22Rv1 (cell line): ENCODE measurements at regions not wholly inside any gene's neighbourhood (a gene's known extent, or its start where the extent isn't known, plus 50 kb on each side); places are given as distances from the start of the nearest gene placed in this dataset.

ENCODE experiments used
- ZFX ChIP-seq: fragments of 450-650 bp; IDR thresholded peaks from 2 replicates; pipeline ENCODE4 v1.6.1; 2017; ENCODE audit warnings: antibody characterized with exemption, borderline replicate concordance
- TF ChIP-seq, protein P1 (sequence below): fragments of 450-650 bp; IDR thresholded peaks from 2 replicates; pipeline ENCODE4 v1.5.1; 2017; ENCODE audit warnings: mild to moderate bottlenecking

DNA sequence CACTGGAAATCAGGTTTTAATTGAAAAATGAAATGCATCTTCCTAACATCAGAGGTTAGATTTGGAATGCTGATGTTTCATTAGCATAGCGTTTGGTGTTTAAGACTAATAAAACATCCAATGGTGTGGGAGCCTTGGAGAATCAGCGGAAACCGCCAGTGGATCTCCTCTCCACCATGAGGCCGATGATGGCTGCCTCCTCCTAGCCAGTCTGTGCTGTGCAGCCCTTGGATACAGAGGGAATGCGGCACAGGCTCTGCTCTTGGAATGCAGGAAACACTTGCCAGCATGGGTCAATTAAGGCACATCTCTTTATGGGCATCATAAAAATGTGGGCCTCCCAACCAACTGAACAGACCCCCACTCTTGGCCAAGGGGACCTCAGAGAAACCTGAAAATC lies 259.9 kb downstream of the GLRX3 start:
- TF ChIP-seq, protein P1, sequence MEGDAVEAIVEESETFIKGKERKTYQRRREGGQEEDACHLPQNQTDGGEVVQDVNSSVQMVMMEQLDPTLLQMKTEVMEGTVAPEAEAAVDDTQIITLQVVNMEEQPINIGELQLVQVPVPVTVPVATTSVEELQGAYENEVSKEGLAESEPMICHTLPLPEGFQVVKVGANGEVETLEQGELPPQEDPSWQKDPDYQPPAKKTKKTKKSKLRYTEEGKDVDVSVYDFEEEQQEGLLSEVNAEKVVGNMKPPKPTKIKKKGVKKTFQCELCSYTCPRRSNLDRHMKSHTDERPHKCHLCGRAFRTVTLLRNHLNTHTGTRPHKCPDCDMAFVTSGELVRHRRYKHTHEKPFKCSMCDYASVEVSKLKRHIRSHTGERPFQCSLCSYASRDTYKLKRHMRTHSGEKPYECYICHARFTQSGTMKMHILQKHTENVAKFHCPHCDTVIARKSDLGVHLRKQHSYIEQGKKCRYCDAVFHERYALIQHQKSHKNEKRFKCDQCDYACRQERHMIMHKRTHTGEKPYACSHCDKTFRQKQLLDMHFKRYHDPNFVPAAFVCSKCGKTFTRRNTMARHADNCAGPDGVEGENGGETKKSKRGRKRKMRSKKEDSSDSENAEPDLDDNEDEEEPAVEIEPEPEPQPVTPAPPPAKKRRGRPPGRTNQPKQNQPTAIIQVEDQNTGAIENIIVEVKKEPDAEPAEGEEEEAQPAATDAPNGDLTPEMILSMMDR, result no peak
- no peak for TF ChIP-seq ZFX
